Activated CD4-positive, alpha-beta memory T cell treated with anti-CD3 and anti-CD28 coated beads, Interleukin-2, amount 10 ng/mL, durations not matched to agents 7 days and 5 days (primary cell): ENCODE measurements at regions not wholly inside any gene's neighbourhood (a gene's known extent, or its start where the extent isn't known, plus 50 kb on each side); places are given as distances from the start of the nearest gene placed in this dataset.

Experiments
- CTCF ChIA-PET: fragments of 350-600 bp; sonication (Branson Sonifier 250); formaldehyde crosslinking; loops from one replicate; lab custom pipeline; 2021; ENCODE audit warnings: antibody characterized with exemption, inconsistent platforms; lab: Charles Lee
- POLR2A ChIA-PET: fragments of 350-600 bp; sonication (Branson Sonifier 250); formaldehyde crosslinking; loops from one replicate; lab custom pipeline; 2021; ENCODE audit warnings: antibody characterized with exemption; lab: Charles Lee
- DNase-seq: peaks from one replicate; pipeline ENCODE4 v3.0.0-alpha.2; 2020
- H3K27ac Mint-ChIP-seq: one replicate; pipeline ENCODE4 v1.8.0; 2021; ENCODE audit warnings: mild to moderate bottlenecking, mixed read lengths
- H3K27me3 Mint-ChIP-seq: one replicate; pipeline ENCODE4 v1.8.0; 2021; ENCODE audit warnings: mixed read lengths
- H3K36me3 Mint-ChIP-seq: one replicate; pipeline ENCODE4 v1.8.0; 2021; ENCODE audit warnings: low read depth, mixed read lengths
- H3K4me1 Mint-ChIP-seq: one replicate; pipeline ENCODE4 v1.8.0; 2021; ENCODE audit warnings: mixed read lengths
- H3K4me3 Mint-ChIP-seq: one replicate; pipeline ENCODE4 v1.8.0; 2021; ENCODE audit warnings: mild to moderate bottlenecking, mixed read lengths
- H3K9me3 Mint-ChIP-seq: one replicate; pipeline ENCODE4 v1.8.0; 2021; ENCODE audit warnings: mixed read lengths

GRCh38 chr20:50372770-50373088 is 137.5 kb upstream of the PTPN1 start:
- Mint-ChIP-seq H3K4me3 (no peak overlapping the region), H3K36me3 (no peaks in the 10 kb centered on the region), H3K4me1 (peaks cover 24% of the 10 kb centered on the region), H3K27me3 (peaks cover 17% of the 10 kb centered on the region), H3K9me3 (no peaks in the 10 kb centered on the region), H3K27ac (no peak overlapping the region)
- CTCF ChIA-PET, result no interaction called here
- no peak for DNase-seq
- POLR2A ChIA-PET, result no interaction called here

DNA sequence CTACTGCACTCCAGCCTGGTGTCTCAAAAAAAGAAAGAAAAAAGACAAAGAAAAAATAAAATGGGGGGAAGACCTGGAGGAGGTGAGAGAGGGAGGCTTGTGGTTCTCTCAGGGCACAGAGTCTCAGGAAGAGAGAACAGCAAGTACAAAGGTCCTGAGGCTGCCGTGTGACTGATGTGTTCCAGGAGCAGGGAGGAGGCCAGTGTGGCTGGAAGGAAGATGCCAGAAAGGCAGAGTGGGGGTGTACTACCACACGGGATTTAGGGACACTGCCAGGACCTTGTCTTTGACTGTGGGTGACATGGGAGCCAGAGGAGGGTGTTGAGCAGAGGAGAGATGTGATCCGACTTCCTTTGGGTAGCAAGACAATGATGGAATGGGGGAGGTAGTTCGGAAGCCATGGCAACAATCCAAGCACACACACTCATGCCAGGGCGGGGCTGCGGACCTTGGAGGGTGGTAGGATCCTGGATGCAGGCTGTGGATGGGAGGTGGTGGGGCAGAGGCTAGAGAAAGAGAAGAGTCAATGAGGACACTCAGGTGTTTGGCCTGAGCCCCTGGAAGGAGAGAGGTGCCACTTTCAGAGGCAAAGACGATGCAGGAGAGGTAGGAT is 136.4 kb upstream of the PTPN1 start:
- H3K4me1 Mint-ChIP-seq, result peaks cover 21% of the 10 kb centered on the region
- H3K36me3 Mint-ChIP-seq, result no peaks in the 10 kb centered on the region
- no peak for DNase-seq
- H3K27me3 Mint-ChIP-seq, result peaks cover 11% of the 10 kb centered on the region
- no peaks in the 10 kb centered on the region for H3K9me3 Mint-ChIP-seq
- H3K27ac Mint-ChIP-seq, result no peak overlapping the region
- ChIA-PET POLR2A (no interaction called here), CTCF (no interaction called here)
- no peak overlapping the region for H3K4me3 Mint-ChIP-seq

- Mint-ChIP-seq H3K4me3 (no peak overlapping the region), H3K36me3 (no peaks in the 10 kb centered on the region), H3K27ac (no peak overlapping the region), H3K9me3 (no peaks in the 10 kb centered on the region), H3K4me1 (peaks cover 21% of the 10 kb centered on the region), H3K27me3 (peaks cover 11% of the 10 kb centered on the region)
- DNase-seq, result no peak
- POLR2A ChIA-PET, result no interaction called here
- CTCF ChIA-PET, result no interaction called here
Observed at GRCh38 chr20:50374541-50375078, 135.6 kb upstream of the PTPN1 start.

GRCh38 chr20:50376179-50376887 is 133.8 kb upstream of the PTPN1 start:
- ChIA-PET CTCF (no interaction called here), POLR2A (no interaction called here)
- DNase-seq, result no peak
- no peaks in the 10 kb centered on the region for H3K36me3 Mint-ChIP-seq
- H3K4me1 Mint-ChIP-seq, result peaks cover 37% of the 10 kb centered on the region
- peaks cover 11% of the 10 kb centered on the region for H3K27me3 Mint-ChIP-seq
- no peak overlapping the region for H3K27ac Mint-ChIP-seq
- H3K9me3 Mint-ChIP-seq, result no peaks in the 10 kb centered on the region
- no peak overlapping the region for H3K4me3 Mint-ChIP-seq

- Mint-ChIP-seq H3K4me1 (peaks cover 42% of the 10 kb centered on the region), H3K4me3 (peak overlapping the region; percentile 25), H3K9me3 (no peaks in the 10 kb centered on the region), H3K27me3 (peaks cover 9% of the 10 kb centered on the region), H3K36me3 (no peaks in the 10 kb centered on the region), H3K27ac (no peak overlapping the region)
- peak; percentile 38 for DNase-seq
- ChIA-PET POLR2A (no interaction called here), CTCF (no interaction called here)
Observed at GRCh38 chr20:50376888-50377459, 133.2 kb upstream of the PTPN1 start.

GRCh38 chr20:50378170-50379000 is 131.8 kb upstream of the PTPN1 start:
- POLR2A ChIA-PET, result no interaction called here
- no peak overlapping the region for H3K4me3 Mint-ChIP-seq
- H3K27me3 Mint-ChIP-seq, result peaks cover 6% of the 10 kb centered on the region
- CTCF ChIA-PET, result no interaction called here
- H3K4me1 Mint-ChIP-seq, result peaks cover 56% of the 10 kb centered on the region
- H3K27ac Mint-ChIP-seq, result no peak overlapping the region
- H3K9me3 Mint-ChIP-seq, result no peaks in the 10 kb centered on the region
- H3K36me3 Mint-ChIP-seq, result no peaks in the 10 kb centered on the region
- no peak for DNase-seq

DNA sequence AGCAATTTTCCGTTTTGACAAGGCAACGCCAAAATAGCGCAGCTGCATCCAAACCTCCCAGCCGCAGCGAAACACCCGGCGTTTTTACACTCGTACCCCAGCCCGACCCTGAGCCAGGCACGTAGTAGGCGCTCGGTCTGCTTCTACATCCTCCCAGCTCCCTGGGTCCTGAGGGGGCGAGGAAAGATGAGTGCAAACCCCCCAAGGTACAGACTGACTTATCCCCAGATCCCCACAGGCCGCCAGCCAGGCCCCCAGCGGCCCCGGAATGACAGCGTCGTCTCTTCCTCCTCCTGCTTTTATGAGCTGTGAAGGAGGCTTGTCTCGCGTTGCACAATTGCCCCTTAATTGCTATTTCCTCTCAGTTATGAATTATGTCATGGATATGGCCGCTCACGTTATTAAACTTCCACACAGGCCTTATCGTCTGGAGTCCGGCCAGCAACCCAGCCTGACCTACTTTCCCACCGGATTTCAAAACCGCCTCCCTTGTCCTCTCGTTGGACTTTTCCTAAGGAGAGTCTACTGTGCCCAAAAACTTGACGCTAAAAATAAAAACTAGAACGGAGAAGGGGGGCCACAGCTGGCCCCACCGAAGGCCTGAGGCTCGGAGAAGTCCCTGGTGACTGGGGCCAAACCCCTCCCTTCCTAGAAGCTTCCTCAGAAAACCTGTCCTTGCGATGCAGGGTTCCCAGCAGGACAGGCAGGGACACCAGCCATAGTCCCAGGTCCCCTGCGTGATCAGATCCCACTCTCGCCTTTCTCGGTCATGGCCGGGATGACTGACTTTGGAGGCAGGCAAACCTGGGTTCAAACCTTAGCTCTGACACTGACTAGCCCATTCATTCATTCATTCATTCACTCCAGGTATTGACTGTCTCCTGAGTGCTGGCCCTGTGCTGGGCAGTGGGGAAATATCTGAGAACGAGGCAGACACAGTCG is 130.9 kb upstream of the PTPN1 start:
- no peak overlapping the region for H3K4me3 Mint-ChIP-seq
- peaks cover 62% of the 10 kb centered on the region for H3K4me1 Mint-ChIP-seq
- H3K27ac Mint-ChIP-seq, result no peak overlapping the region
- DNase-seq, result no peak
- POLR2A ChIA-PET, result no interaction called here
- peaks cover 6% of the 10 kb centered on the region for H3K27me3 Mint-ChIP-seq
- no peaks in the 10 kb centered on the region for H3K36me3 Mint-ChIP-seq
- CTCF ChIA-PET, result no interaction called here
- no peaks in the 10 kb centered on the region for H3K9me3 Mint-ChIP-seq

- H3K4me1 Mint-ChIP-seq, result peaks cover 69% of the 10 kb centered on the region
- no peaks in the 10 kb centered on the region for H3K36me3 Mint-ChIP-seq
- H3K9me3 Mint-ChIP-seq, result no peaks in the 10 kb centered on the region
- ChIA-PET CTCF (no interaction called here), POLR2A (no interaction called here)
- peaks cover 3% of the 10 kb centered on the region for H3K27me3 Mint-ChIP-seq
- H3K27ac Mint-ChIP-seq, result no peak overlapping the region
- DNase-seq, result no peak
- no peak overlapping the region for H3K4me3 Mint-ChIP-seq
Observed at GRCh38 chr20:50379991-50380696, 130.0 kb upstream of the PTPN1 start.

GRCh38 chr20:50380697-50381040 is 129.5 kb upstream of the PTPN1 start:
- no peak for DNase-seq
- no peaks in the 10 kb centered on the region for H3K9me3 Mint-ChIP-seq
- peaks cover 71% of the 10 kb centered on the region for H3K4me1 Mint-ChIP-seq
- H3K4me3 Mint-ChIP-seq, result no peak overlapping the region
- no peaks in the 10 kb centered on the region for H3K27me3 Mint-ChIP-seq
- ChIA-PET CTCF (no interaction called here), POLR2A (no interaction called here)
- no peaks in the 10 kb centered on the region for H3K36me3 Mint-ChIP-seq
- H3K27ac Mint-ChIP-seq, result no peak overlapping the region

- Mint-ChIP-seq H3K9me3 (no peaks in the 10 kb centered on the region), H3K36me3 (no peaks in the 10 kb centered on the region), H3K27me3 (no peaks in the 10 kb centered on the region), H3K27ac (peak overlapping the region; percentile 36), H3K4me3 (peak overlapping the region; percentile 48), H3K4me1 (peaks cover 76% of the 10 kb centered on the region)
- ChIA-PET POLR2A (no interaction called here), CTCF (no interaction called here)
- no peak for DNase-seq
Observed at GRCh38 chr20:50381075-50381732, 129.0 kb upstream of the PTPN1 start.

GRCh38 chr20:50381771-50382593 is 128.2 kb upstream of the PTPN1 start:
- Mint-ChIP-seq H3K4me1 (peaks cover 73% of the 10 kb centered on the region), H3K27ac (peak overlapping the region; percentile 85), H3K27me3 (no peaks in the 10 kb centered on the region), H3K36me3 (no peaks in the 10 kb centered on the region), H3K4me3 (peak overlapping the region; percentile 48), H3K9me3 (no peaks in the 10 kb centered on the region)
- ChIA-PET POLR2A (interaction anchor here (0.6 to 1.3 kb wide), 4 partner anchors 14 to 84 kb away, joined by 3 to 7 read pairs (median 4); no protein-coding TSS in a partner anchor), CTCF (interaction anchor here (0.6 to 1.4 kb wide), 2 partner anchors 43 to 401 kb away, joined by 3 to 4 read pairs; no protein-coding TSS in a partner anchor)
- DNase-seq, result peak; percentile 47
